ENCODE measurements at regions not wholly inside any gene's neighbourhood (a gene's known extent, or its start where the extent isn't known, plus 50 kb on each side); places are given as distances from the start of the nearest gene placed in this dataset.

- Histone ChIP-seq H3K9me2 (ENCODE audit: insufficient read depth, low read length) (no peaks in the 10 kb centered on the region; the same call in 1 of the 2 replicates), H3K36me3 (ENCODE audit: insufficient read depth, low read length) (no peaks in the 10 kb centered on the region), H3K9me3 (ENCODE audit: low read length) (no peaks in the 10 kb centered on the region), H3K4me1 (ENCODE audit: insufficient read depth, low read length, poor library complexity, severe bottlenecking) (no peaks in the 10 kb centered on the region), H4K20me1 (ENCODE audit: insufficient read depth, low read length) (no peaks in the 10 kb centered on the region), H3K79me2 (ENCODE audit: insufficient read depth, low read depth, low read length) (no peaks in the 10 kb centered on the region), H2AFZ (ENCODE audit: low read length) (no peak overlapping the region), H3K27ac (ENCODE audit: low read depth, low read length, poor library complexity, severe bottlenecking) (no peak overlapping the region), H3K4me3 (ENCODE audit: low read depth, low read length, poor library complexity, severe bottlenecking) (no peak overlapping the region), H3K4me2 (ENCODE audit: low read length) (no peak overlapping the region)
- CTCF ChIA-PET (ENCODE audit: unreplicated experiment): no interaction called here
- BruUV-seq (replicated peaks): no TSS peak
- TF ChIP-seq EZH2phosphoT487 (IDR thresholded peaks at IDR 0.05; ENCODE audit: borderline replicate concordance, low read depth, low read length): no peak
- TF ChIP-seq CTCF (conservative IDR thresholded peaks at IDR 0.05; ENCODE audit: low read length): no peak
- intact Hi-C loops (cut with micrococcal nuclease; ENCODE audit: unreplicated experiment): no loop called here
- no peak for DNase-seq (ENCODE audit: low spot score)
- POLR2A ChIA-PET: no interaction called here
These were observed 69.9 kb downstream of the FZD4 start for GRCh38 chr11:86885311-86885710.

GRCh38 chr11:86888164-86889000, 66.8 kb downstream of the FZD4 start:
- Histone ChIP-seq H3K4me1 (ENCODE audit: insufficient read depth, low read length, poor library complexity, severe bottlenecking) (no peaks in the 10 kb centered on the region), H3K9me2 (ENCODE audit: insufficient read depth, low read length) (no peaks in the 10 kb centered on the region; the same call in 1 of the 2 replicates), H3K27ac (ENCODE audit: low read depth, low read length, poor library complexity, severe bottlenecking) (no peak overlapping the region), H3K4me3 (ENCODE audit: low read depth, low read length, poor library complexity, severe bottlenecking) (no peak overlapping the region), H2AFZ (ENCODE audit: low read length) (no peak overlapping the region), H3K36me3 (ENCODE audit: insufficient read depth, low read length) (no peaks in the 10 kb centered on the region), H3K4me2 (ENCODE audit: low read length) (no peak overlapping the region), H3K9me3 (ENCODE audit: low read length) (no peaks in the 10 kb centered on the region), H4K20me1 (ENCODE audit: insufficient read depth, low read length) (no peaks in the 10 kb centered on the region), H3K79me2 (ENCODE audit: insufficient read depth, low read depth, low read length) (no peaks in the 10 kb centered on the region)
- BruUV-seq (replicated peaks): no TSS peak
- intact Hi-C loops (cut with micrococcal nuclease; ENCODE audit: unreplicated experiment): no loop called here
- no peak for DNase-seq (ENCODE audit: low spot score)
- POLR2A ChIA-PET: no interaction called here
- TF ChIP-seq EZH2phosphoT487 (IDR thresholded peaks at IDR 0.05; ENCODE audit: borderline replicate concordance, low read depth, low read length) (no peak), CTCF (conservative IDR thresholded peaks at IDR 0.05; ENCODE audit: low read length) (no peak)
- CTCF ChIA-PET (ENCODE audit: unreplicated experiment): no interaction called here

GRCh38 chr11:86889001-86889341, 66.2 kb downstream of the FZD4 start:
- H3K4me3 ChIP-seq (ENCODE audit: low read depth, low read length, poor library complexity, severe bottlenecking): no peak overlapping the region
- no peak for TF ChIP-seq EZH2phosphoT487 (IDR thresholded peaks at IDR 0.05; ENCODE audit: borderline replicate concordance, low read depth, low read length)
- TF ChIP-seq CTCF (conservative IDR thresholded peaks at IDR 0.05; ENCODE audit: low read length): no peak
- intact Hi-C loops (cut with micrococcal nuclease; ENCODE audit: unreplicated experiment): no loop called here
- no TSS peak for BruUV-seq (replicated peaks)
- no peaks in the 10 kb centered on the region for H3K36me3 ChIP-seq (ENCODE audit: insufficient read depth, low read length)
- POLR2A ChIA-PET: no interaction called here
- no peak overlapping the region for H2AFZ ChIP-seq (ENCODE audit: low read length)
- no peak overlapping the region for H3K4me2 ChIP-seq (ENCODE audit: low read length)
- H3K9me3 ChIP-seq (ENCODE audit: low read length): no peaks in the 10 kb centered on the region
- CTCF ChIA-PET (ENCODE audit: unreplicated experiment): no interaction called here
- H3K4me1 ChIP-seq (ENCODE audit: insufficient read depth, low read length, poor library complexity, severe bottlenecking): no peaks in the 10 kb centered on the region
- no peaks in the 10 kb centered on the region for H3K79me2 ChIP-seq (ENCODE audit: insufficient read depth, low read depth, low read length)
- no peak overlapping the region for H3K27ac ChIP-seq (ENCODE audit: low read depth, low read length, poor library complexity, severe bottlenecking)
- no peaks in the 10 kb centered on the region; the same call in 1 of the 2 replicates for H3K9me2 ChIP-seq (ENCODE audit: insufficient read depth, low read length)
- no peaks in the 10 kb centered on the region for H4K20me1 ChIP-seq (ENCODE audit: insufficient read depth, low read length)
- DNase-seq (ENCODE audit: low spot score): no peak

All from OCI-LY7 (cell line).